Calu3 (cell line): ENCODE measurements at regions not wholly inside any gene's neighbourhood (a gene's known extent, or its start where the extent isn't known, plus 50 kb on each side); places are given as distances from the start of the nearest gene placed in this dataset.

Experiments used
- BruUV-seq: library from RNA; stranded (reverse); fragments of 400-500 nt; replicated peaks from 2 replicates; lab custom pipeline; 2021; lab: Mats Ljungman, UMichigan
- CTCF ChIA-PET: fragments of 300-600 bp; sonication (Branson Sonifier 250); formaldehyde crosslinking; loops from one replicate; lab custom pipeline; 2022; ENCODE audit warnings: antibody characterized with exemption; lab: Charles Lee
- DNase-seq: peaks from one replicate; pipeline ENCODE4 v3.0.0; 2022
- H3K27ac Mint-ChIP-seq: one replicate; pipeline ENCODE4 v1.8.0; 2022; ENCODE audit warnings: mixed read lengths; ENCODE audit not compliant: unreplicated experiment
- H3K27me3 Mint-ChIP-seq: one replicate; pipeline ENCODE4 v1.8.0; 2022; ENCODE audit warnings: mixed read lengths; ENCODE audit not compliant: unreplicated experiment
- H3K36me3 Mint-ChIP-seq: one replicate; pipeline ENCODE4 v1.8.0; 2022; ENCODE audit warnings: mild to moderate bottlenecking, moderate library complexity, mixed read lengths; ENCODE audit not compliant: insufficient read depth, unreplicated experiment
- H3K4me1 Mint-ChIP-seq: one replicate; pipeline ENCODE4 v1.8.0; 2022; ENCODE audit warnings: mild to moderate bottlenecking, low read depth, mixed read lengths; ENCODE audit not compliant: unreplicated experiment
- H3K4me3 Mint-ChIP-seq: one replicate; pipeline ENCODE4 v1.8.0; 2022; ENCODE audit warnings: mild to moderate bottlenecking, low read depth, moderate library complexity, mixed read lengths; ENCODE audit not compliant: unreplicated experiment
- H3K9me3 Mint-ChIP-seq: one replicate; pipeline ENCODE4 v1.8.0; 2022; ENCODE audit warnings: low read depth, mixed read lengths; ENCODE audit not compliant: unreplicated experiment
- CTCF ChIP-seq: fragments of 200-600 bp; IDR thresholded peaks from one replicate; pipeline ENCODE4 v1.8.0; 2022; ENCODE audit warnings: antibody characterized with exemption; ENCODE audit not compliant: unreplicated experiment
- intact Hi-C: fragments of 100-400 bp; cut with micrococcal nuclease; formaldehyde crosslinking; loops from one replicate; pipeline ENCODE4 v1.10.0; 2022; ENCODE audit not compliant: unreplicated experiment

- no TSS peak for BruUV-seq
- intact Hi-C loops, result no loop called here
Measured at GRCh38 chr10:128964100-128964403, 503.0 kb upstream of the MGMT start.

GRCh38 chr10:128967980-128968756, 498.9 kb upstream of the MGMT start:
- CTCF ChIA-PET, result no interaction called here
- Mint-ChIP-seq H3K4me3 (no peak overlapping the region), H3K27ac (no peak overlapping the region), H3K27me3 (no peaks in the 10 kb centered on the region), H3K4me1 (no peaks in the 10 kb centered on the region), H3K36me3 (no peaks in the 10 kb centered on the region), H3K9me3 (peaks cover 5% of the 10 kb centered on the region)
- no TSS peak for BruUV-seq
- intact Hi-C loops, result no loop called here
- TF ChIP-seq CTCF, result no peak
- no peak for DNase-seq

More at GRCh38 chr10:128964100-128964403, 503.0 kb upstream of the MGMT start:
- H3K27ac Mint-ChIP-seq, result no peak overlapping the region
- no peak for TF ChIP-seq CTCF
- H3K4me3 Mint-ChIP-seq, result no peak overlapping the region
- CTCF ChIA-PET, result no interaction called here
- H3K36me3 Mint-ChIP-seq, result no peaks in the 10 kb centered on the region
- H3K4me1 Mint-ChIP-seq, result no peaks in the 10 kb centered on the region
- no peak for DNase-seq
- H3K9me3 Mint-ChIP-seq, result peaks cover 7% of the 10 kb centered on the region
- no peaks in the 10 kb centered on the region for H3K27me3 Mint-ChIP-seq

DNA sequence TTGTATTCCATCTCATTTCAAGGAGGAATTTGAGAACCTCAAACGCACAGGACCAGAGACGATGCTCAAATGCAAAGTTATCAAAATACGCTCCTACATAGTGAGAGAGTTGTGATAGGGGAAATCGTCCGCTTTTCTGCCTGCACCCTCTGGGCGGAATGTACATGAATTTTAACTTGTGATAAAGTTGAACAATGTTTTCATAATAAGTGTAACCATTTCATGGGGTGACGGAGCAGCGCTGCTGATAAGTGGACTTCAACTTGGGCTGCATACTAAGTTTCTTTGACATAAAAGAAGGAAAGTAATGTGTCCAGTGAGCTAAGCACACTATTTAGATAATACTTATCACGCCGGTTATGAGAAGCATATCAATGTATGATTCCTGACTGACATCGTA, 497.5 kb upstream of the MGMT start:
- no TSS peak for BruUV-seq
- Mint-ChIP-seq H3K4me1 (no peaks in the 10 kb centered on the region), H3K4me3 (no peak overlapping the region), H3K27me3 (no peaks in the 10 kb centered on the region), H3K9me3 (peaks cover 5% of the 10 kb centered on the region), H3K27ac (no peak overlapping the region), H3K36me3 (no peaks in the 10 kb centered on the region)
- TF ChIP-seq CTCF, result no peak
- CTCF ChIA-PET, result no interaction called here
- DNase-seq, result no peak
- intact Hi-C loops, result no loop called here

DNA sequence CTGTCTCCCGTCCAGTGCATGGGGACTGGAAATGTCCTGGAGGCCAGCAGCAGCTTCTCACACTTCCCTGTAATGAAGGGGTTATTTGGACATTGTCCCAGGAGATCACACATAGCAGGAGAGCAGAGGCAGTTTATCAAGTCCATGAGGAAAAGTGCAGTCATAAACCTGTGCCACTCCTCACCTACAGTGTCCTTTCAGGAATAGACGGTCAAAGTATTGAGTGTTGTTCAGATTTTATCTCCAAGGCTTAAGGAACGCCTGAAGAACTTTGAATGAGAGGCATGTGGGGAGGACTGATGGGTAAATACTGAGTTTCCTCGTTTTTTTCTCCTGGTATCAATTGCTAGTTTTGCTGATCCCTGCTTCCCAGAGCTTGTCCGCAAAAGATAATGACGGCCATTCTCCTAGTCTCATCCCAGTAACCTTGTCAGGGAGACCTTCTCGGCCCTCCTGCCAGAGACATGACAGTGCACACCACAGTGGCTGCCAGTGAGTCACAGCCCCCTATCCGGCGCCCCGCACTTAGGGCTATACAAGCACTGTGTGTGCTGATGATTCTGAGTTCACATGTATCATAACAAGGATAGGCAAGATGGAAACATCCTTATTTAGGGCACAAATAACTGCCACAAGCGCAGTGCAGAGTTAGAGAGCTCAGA, 495.5 kb upstream of the MGMT start:
- BruUV-seq, result no TSS peak
- H3K9me3 Mint-ChIP-seq, result peaks cover 9% of the 10 kb centered on the region
- H3K27ac Mint-ChIP-seq, result no peak overlapping the region
- H3K36me3 Mint-ChIP-seq, result no peaks in the 10 kb centered on the region
- TF ChIP-seq CTCF, result no peak
- no peak overlapping the region for H3K4me3 Mint-ChIP-seq
- intact Hi-C loops, result no loop called here
- CTCF ChIA-PET, result no interaction called here
- no peak for DNase-seq
- no peaks in the 10 kb centered on the region for H3K27me3 Mint-ChIP-seq
- no peaks in the 10 kb centered on the region for H3K4me1 Mint-ChIP-seq
